Right kidney (tissue), 1 donor: ENCODE measurements at regions not wholly inside any gene's neighbourhood (a gene's known extent, or its start where the extent isn't known, plus 50 kb on each side); places are given as distances from the start of the nearest gene placed in this dataset.
"Not testable (repeated sequence)": the region's sequence is repeated elsewhere in the genome, so short reads cannot be mapped to it uniquely, and the experiment has no call there.

Experiments used
- DNase-seq: peaks from one replicate; pipeline ENCODE4 v3.0.0-alpha.2; 2016

GRCh38 chr7:409339-410281 lies 110.0 kb downstream of the PDGFA start:
- peak; percentile 41 for DNase-seq

- DNase-seq, result no peak
These were observed 109.2 kb downstream of the PDGFA start for GRCh38 chr7:410395-410910.

GRCh38 chr7:411116-411515 lies 108.5 kb downstream of the PDGFA start:
- DNase-seq, result not testable (repeated sequence)

GRCh38 chr7:411677-412312 lies 107.9 kb downstream of the PDGFA start:
- DNase-seq, result no peak

- DNase-seq, result no peak
These were observed 107.3 kb downstream of the PDGFA start for GRCh38 chr7:412313-412710.

GRCh38 chr7:414681-415560 lies 104.7 kb downstream of the PDGFA start:
- no peak for DNase-seq

- DNase-seq, result no peak
These were observed 103.8 kb downstream of the PDGFA start for GRCh38 chr7:415646-416525.

GRCh38 chr7:416761-417624 lies 102.7 kb downstream of the PDGFA start:
- no peak for DNase-seq

GRCh38 chr7:417625-417889 lies 102.1 kb downstream of the PDGFA start:
- no peak for DNase-seq

GRCh38 chr7:417973-418601 lies 101.6 kb downstream of the PDGFA start:
- DNase-seq, result no peak

- no peak for DNase-seq
These were observed 100.9 kb downstream of the PDGFA start for GRCh38 chr7:418636-419280.

GRCh38 chr7:420142-421093 lies 99.2 kb downstream of the PDGFA start:
- no peak for DNase-seq

GRCh38 chr7:421136-421991 lies 98.3 kb downstream of the PDGFA start:
- DNase-seq, result no peak

- no peak for DNase-seq
These were observed 97.3 kb downstream of the PDGFA start for GRCh38 chr7:422191-422885.

GRCh38 chr7:422886-423225 lies 96.8 kb downstream of the PDGFA start:
- no peak for DNase-seq

- DNase-seq, result no peak
These were observed 96.1 kb downstream of the PDGFA start for GRCh38 chr7:423312-424260.
